ENCODE measurements at regions not wholly inside any gene's neighbourhood (a gene's known extent, or its start where the extent isn't known, plus 50 kb on each side); places are given as distances from the start of the nearest gene placed in this dataset.

GRCh38 chr11:109765709-109766311 lies 327.4 kb upstream of the ZC3H12C start:
- no peaks in the 10 kb centered on the region for H3K36me3 ChIP-seq
- TF ChIP-seq CTCF (IDR thresholded peaks at IDR 0.05) (no peak), POLR2A (IDR thresholded peaks at IDR 0.05) (no peak), EP300 (IDR thresholded peaks at IDR 0.05) (no peak)
- no peaks in the 10 kb centered on the region for H3K9me3 ChIP-seq
- H3K27me3 ChIP-seq, result no peaks in the 10 kb centered on the region
- H3K4me1 ChIP-seq, result no peaks in the 10 kb centered on the region
- H3K27ac ChIP-seq, result no peak overlapping the region
- DNase-seq (ENCODE audit: low spot score in 2 of 2), result no peak
- no peak overlapping the region for H3K4me3 ChIP-seq
- 91 to 93% methylated on average over 5 of the region's 5 CpGs for WGBS, 2 donors

- WGBS, 2 donors, result 62 to 71% methylated on average over 4 of the region's 4 CpGs
These were observed 323.3 kb upstream of the ZC3H12C start for GRCh38 chr11:109769858-109770257.

GRCh38 chr11:109770323-109770722 lies 322.9 kb upstream of the ZC3H12C start:
- Histone ChIP-seq H3K36me3 (no peaks in the 10 kb centered on the region), H3K9me3 (no peaks in the 10 kb centered on the region), H3K27me3 (no peaks in the 10 kb centered on the region), H3K4me1 (no peaks in the 10 kb centered on the region), H3K27ac (no peak overlapping the region), H3K4me3 (no peak overlapping the region)
- TF ChIP-seq CTCF (IDR thresholded peaks at IDR 0.05) (no peak), POLR2A (IDR thresholded peaks at IDR 0.05) (no peak), EP300 (IDR thresholded peaks at IDR 0.05) (no peak)
- DNase-seq (ENCODE audit: low spot score in 2 of 2), result no peak

More at GRCh38 chr11:109769858-109770257, 323.3 kb upstream of the ZC3H12C start:
- Histone ChIP-seq H3K36me3 (no peaks in the 10 kb centered on the region), H3K9me3 (no peaks in the 10 kb centered on the region), H3K27ac (no peak overlapping the region), H3K4me3 (no peak overlapping the region), H3K27me3 (no peaks in the 10 kb centered on the region), H3K4me1 (no peaks in the 10 kb centered on the region)
- no peak for TF ChIP-seq CTCF (IDR thresholded peaks at IDR 0.05)
- no peak for TF ChIP-seq POLR2A (IDR thresholded peaks at IDR 0.05)
- TF ChIP-seq EP300 (IDR thresholded peaks at IDR 0.05), result no peak
- no peak for DNase-seq (ENCODE audit: low spot score in 2 of 2)

GRCh38 chr11:109772892-109773291 lies 320.3 kb upstream of the ZC3H12C start:
- Histone ChIP-seq H3K4me1 (no peaks in the 10 kb centered on the region), H3K4me3 (no peak overlapping the region), H3K27ac (no peak overlapping the region), H3K36me3 (no peaks in the 10 kb centered on the region), H3K27me3 (no peaks in the 10 kb centered on the region), H3K9me3 (no peaks in the 10 kb centered on the region)
- no peak for TF ChIP-seq EP300 (IDR thresholded peaks at IDR 0.05)
- no peak for TF ChIP-seq POLR2A (IDR thresholded peaks at IDR 0.05)
- TF ChIP-seq CTCF (IDR thresholded peaks at IDR 0.05), result no peak
- no peak for DNase-seq (ENCODE audit: low spot score in 2 of 2)
- 64 to 67% methylated on average over 1 of the region's 1 CpG for WGBS, 2 donors

GRCh38 chr11:109775686-109776085 lies 317.5 kb upstream of the ZC3H12C start:
- H3K27ac ChIP-seq, result no peak overlapping the region
- H3K4me3 ChIP-seq, result no peak overlapping the region
- DNase-seq (ENCODE audit: low spot score in 2 of 2), result no peak
- TF ChIP-seq POLR2A (IDR thresholded peaks at IDR 0.05), result no peak
- TF ChIP-seq CTCF (IDR thresholded peaks at IDR 0.05), result no peak
- no peak for TF ChIP-seq EP300 (IDR thresholded peaks at IDR 0.05)
- H3K4me1 ChIP-seq, result no peaks in the 10 kb centered on the region
- no peaks in the 10 kb centered on the region for H3K27me3 ChIP-seq
- H3K36me3 ChIP-seq, result no peaks in the 10 kb centered on the region
- 82 to 87% methylated on average over 2 of the region's 2 CpGs for WGBS, 2 donors
- no peaks in the 10 kb centered on the region for H3K9me3 ChIP-seq
